Astrocyte (in vitro differentiated cells and primary cell): ENCODE measurements at regions not wholly inside any gene's neighbourhood (a gene's known extent, or its start where the extent isn't known, plus 50 kb on each side); places are given as distances from the start of the nearest gene placed in this dataset.

Experiments used
- DNase-seq: peaks from one replicate; pipeline ENCODE4 v3.0.0-alpha.2; 2010; ENCODE audit warnings: low read depth
- FAIRE-seq: peaks from 2 replicates; lab custom pipeline; 2011; peaks lifted over from hg19 to GRCh38; lab: Jason Lieb, UNC
- H2AFZ ChIP-seq: 2 replicates; pipeline ENCODE4 v1.6.0; 2012; ENCODE audit warnings: low read depth, low read length, inconsistent platforms
- H3K27ac ChIP-seq: 2 replicates; pipeline ENCODE4 v1.5.1; 2011; ENCODE audit warnings: low read depth, low read length, inconsistent platforms
- H3K27me3 ChIP-seq: 2 replicates; pipeline ENCODE4 v1.6.0; 2011; ENCODE audit warnings: low read length, inconsistent platforms; ENCODE audit not compliant: insufficient read depth
- H3K36me3 ChIP-seq: 2 replicates; pipeline ENCODE4 v1.5.1; 2011; ENCODE audit warnings: low read length, inconsistent platforms; ENCODE audit not compliant: insufficient read depth
- H3K4me1 ChIP-seq: 2 replicates; pipeline ENCODE4 v1.5.1; 2011; ENCODE audit warnings: low read length, inconsistent platforms; ENCODE audit not compliant: insufficient read depth
- H3K4me2 ChIP-seq: 2 replicates; pipeline ENCODE4 v1.6.0; 2012; ENCODE audit warnings: low read length, inconsistent platforms
- H3K4me3 ChIP-seq: 2 replicates; pipeline ENCODE4 v1.5.1; 2011; ENCODE audit warnings: low read depth, mild to moderate bottlenecking, low read length, inconsistent platforms; ENCODE audit not compliant: insufficient read depth
- H3K79me2 ChIP-seq: 2 replicates; pipeline ENCODE4 v1.6.0; 2012; ENCODE audit warnings: mild to moderate bottlenecking, low read length, inconsistent platforms; ENCODE audit not compliant: insufficient read depth
- H3K9ac ChIP-seq: 2 replicates; pipeline ENCODE4 v1.6.0; 2012; ENCODE audit warnings: mild to moderate bottlenecking, low read length, inconsistent platforms
- H3K9me3 ChIP-seq: 2 replicates; pipeline ENCODE4 v1.5.1; 2012; ENCODE audit warnings: low read depth, mild to moderate bottlenecking, low read length, inconsistent platforms; ENCODE audit not compliant: insufficient read depth
- H4K20me1 ChIP-seq: 2 replicates; pipeline ENCODE4 v1.6.0; 2012; ENCODE audit warnings: low read length, inconsistent platforms; ENCODE audit not compliant: insufficient read depth
- H3K27ac Mint-ChIP-seq: one replicate; pipeline ENCODE4 v1.8.0; 2021; ENCODE audit warnings: mild to moderate bottlenecking, mixed read lengths; ENCODE audit not compliant: unreplicated experiment
- H3K27me3 Mint-ChIP-seq: one replicate; pipeline ENCODE4 v1.8.0; 2021; ENCODE audit warnings: low read depth, mixed read lengths; ENCODE audit not compliant: unreplicated experiment
- H3K36me3 Mint-ChIP-seq: one replicate; pipeline ENCODE4 v1.8.0; 2021; ENCODE audit warnings: low read depth, mixed read lengths; ENCODE audit not compliant: unreplicated experiment
- H3K4me1 Mint-ChIP-seq: one replicate; pipeline ENCODE4 v1.8.0; 2021; ENCODE audit warnings: low read depth, mixed read lengths; ENCODE audit not compliant: unreplicated experiment
- H3K4me3 Mint-ChIP-seq: one replicate; pipeline ENCODE4 v1.8.0; 2021; ENCODE audit warnings: mild to moderate bottlenecking, moderate library complexity, mixed read lengths; ENCODE audit not compliant: unreplicated experiment
- H3K9me3 Mint-ChIP-seq: one replicate; pipeline ENCODE4 v1.8.0; 2021; ENCODE audit warnings: mild to moderate bottlenecking, mixed read lengths; ENCODE audit not compliant: unreplicated experiment
- CTCF ChIP-seq: IDR thresholded peaks from 2 replicates; pipeline ENCODE4 v1.5.1; 2011; ENCODE audit warnings: low read depth, mild to moderate bottlenecking, inconsistent platforms, low read length, moderate library complexity; ENCODE audit not compliant: insufficient read depth
- EZH2 ChIP-seq: IDR thresholded peaks from 2 replicates; pipeline ENCODE4 v1.6.1; 2012; ENCODE audit warnings: mild to moderate bottlenecking, low read length, inconsistent platforms; ENCODE audit not compliant: insufficient read depth

- Mint-ChIP-seq H3K36me3 (no peaks in the 10 kb centered on the region), H3K9me3 (no peaks in the 10 kb centered on the region), H3K4me3 (no peak overlapping the region), H3K27me3 (no peaks in the 10 kb centered on the region), H3K27ac (no peak overlapping the region), H3K4me1 (no peaks in the 10 kb centered on the region)
- TF ChIP-seq EZH2: no peak
- peak; percentile 45 for TF ChIP-seq CTCF
- Histone ChIP-seq H3K9me3 (no peaks in the 10 kb centered on the region), H3K4me1 (no peaks in the 10 kb centered on the region), H3K36me3 (no peaks in the 10 kb centered on the region), H3K4me3 (no peak overlapping the region), H4K20me1 (no peaks in the 10 kb centered on the region), H3K4me2 (no peak overlapping the region), H3K27ac (no peak overlapping the region), H3K9ac (no peak overlapping the region), H3K79me2 (no peaks in the 10 kb centered on the region), H2AFZ (no peak overlapping the region), H3K27me3 (no peaks in the 10 kb centered on the region)
- FAIRE-seq (no peak), DNase-seq (peak; percentile 21)
Measured at GRCh38 chr3:166013073-166013679, 176.0 kb upstream of the BCHE start.

GRCh38 chr3:166011771-166012170 is 174.5 kb upstream of the BCHE start:
- H3K4me1 ChIP-seq: no peaks in the 10 kb centered on the region
- Mint-ChIP-seq H3K27ac (no peak overlapping the region), H3K4me1 (no peaks in the 10 kb centered on the region), H3K4me3 (no peak overlapping the region), H3K27me3 (no peaks in the 10 kb centered on the region), H3K9me3 (peaks cover 5% of the 10 kb centered on the region), H3K36me3 (no peaks in the 10 kb centered on the region)
- no peaks in the 10 kb centered on the region for H3K9me3 ChIP-seq
- H3K9ac ChIP-seq: no peak overlapping the region
- H2AFZ ChIP-seq: no peak overlapping the region
- H3K4me2 ChIP-seq: no peak overlapping the region
- H3K27ac ChIP-seq: no peak overlapping the region
- no peak for TF ChIP-seq EZH2
- no peak for TF ChIP-seq CTCF
- no peaks in the 10 kb centered on the region for H3K27me3 ChIP-seq
- H4K20me1 ChIP-seq: no peaks in the 10 kb centered on the region
- DNase-seq: no peak
- no peak overlapping the region for H3K4me3 ChIP-seq
- H3K36me3 ChIP-seq: no peaks in the 10 kb centered on the region
- FAIRE-seq: no peak
- H3K79me2 ChIP-seq: no peaks in the 10 kb centered on the region

- FAIRE-seq (no peak), DNase-seq (no peak)
- TF ChIP-seq EZH2 (no peak), CTCF (no peak)
- H3K9me3 Mint-ChIP-seq: peaks cover 7% of the 10 kb centered on the region
- no peak overlapping the region for H3K4me2 ChIP-seq
- no peaks in the 10 kb centered on the region for H3K36me3 ChIP-seq
- H3K27me3 ChIP-seq: no peaks in the 10 kb centered on the region
- no peak overlapping the region for H3K27ac Mint-ChIP-seq
- H3K79me2 ChIP-seq: no peaks in the 10 kb centered on the region
- no peaks in the 10 kb centered on the region for H3K9me3 ChIP-seq
- no peaks in the 10 kb centered on the region for H4K20me1 ChIP-seq
- no peaks in the 10 kb centered on the region for H3K4me1 ChIP-seq
- H3K9ac ChIP-seq: no peak overlapping the region
- H3K27me3 Mint-ChIP-seq: no peaks in the 10 kb centered on the region
- H3K4me3 ChIP-seq: no peak overlapping the region
- no peak overlapping the region for H3K4me3 Mint-ChIP-seq
- no peaks in the 10 kb centered on the region for H3K4me1 Mint-ChIP-seq
- H2AFZ ChIP-seq: no peak overlapping the region
- no peaks in the 10 kb centered on the region for H3K36me3 Mint-ChIP-seq
- no peak overlapping the region for H3K27ac ChIP-seq
Measured at GRCh38 chr3:166005126-166005525, 167.9 kb upstream of the BCHE start.
